NCI-H510A treated with DMSO at 0.1 percent for 48 hours (cell line): ENCODE measurements at regions not wholly inside any gene's neighbourhood (a gene's known extent, or its start where the extent isn't known, plus 50 kb on each side); places are given as distances from the start of the nearest gene placed in this dataset.
A peak's percentile ranks its signal among the peaks of the same experiment; 100 is the strongest.

Experiments
- DNase-seq: peaks from one replicate; lab custom pipeline; 2025; lab: John Stamatoyannopoulos, UW

GRCh38 chr2:187136646-187137045 lies 287.7 kb upstream of the ZSWIM2 start:
- DNase-seq: no peak

- no peak for DNase-seq
Observed at GRCh38 chr2:187134306-187134705, 285.3 kb upstream of the ZSWIM2 start.

- no peak for DNase-seq
Observed at GRCh38 chr2:187129868-187130267, 280.9 kb upstream of the ZSWIM2 start.

- no peak for DNase-seq
Observed at GRCh38 chr2:187129306-187129705, 280.3 kb upstream of the ZSWIM2 start.

- no peak for DNase-seq
Observed at GRCh38 chr2:187126247-187127005, 277.5 kb upstream of the ZSWIM2 start.

GRCh38 chr2:187125318-187125717 lies 276.3 kb upstream of the ZSWIM2 start:
- DNase-seq: no peak

GRCh38 chr2:187124529-187124928 lies 275.6 kb upstream of the ZSWIM2 start:
- no peak for DNase-seq

- DNase-seq: no peak
Observed at GRCh38 chr2:187118331-187119099, 269.5 kb upstream of the ZSWIM2 start.

- no peak for DNase-seq
Observed at GRCh38 chr2:187117483-187117882, 268.5 kb upstream of the ZSWIM2 start.

GRCh38 chr2:187115627-187116026 lies 266.7 kb upstream of the ZSWIM2 start:
- no peak for DNase-seq

- no peak for DNase-seq
Observed at GRCh38 chr2:187107001-187107400, 258.0 kb upstream of the ZSWIM2 start.

GRCh38 chr2:187105218-187105617 lies 256.2 kb upstream of the ZSWIM2 start:
- no peak for DNase-seq

- no peak for DNase-seq
Observed at GRCh38 chr2:187102381-187102780, 253.4 kb upstream of the ZSWIM2 start.

- DNase-seq: no peak
Observed at GRCh38 chr2:187098154-187098553, 249.2 kb upstream of the ZSWIM2 start.

GRCh38 chr2:187093771-187094412 lies 244.9 kb upstream of the ZSWIM2 start:
- DNase-seq: peak; percentile 0

- DNase-seq: no peak
Observed at GRCh38 chr2:187091664-187092063, 242.7 kb upstream of the ZSWIM2 start.

- no peak for DNase-seq
Observed at GRCh38 chr2:187084524-187084923, 235.6 kb upstream of the ZSWIM2 start.

GRCh38 chr2:187081461-187081860 lies 232.5 kb upstream of the ZSWIM2 start:
- no peak for DNase-seq

GRCh38 chr2:187079901-187080300 lies 230.9 kb upstream of the ZSWIM2 start:
- no peak for DNase-seq

- DNase-seq: no peak
Observed at GRCh38 chr2:187078297-187078696, 229.3 kb upstream of the ZSWIM2 start.

GRCh38 chr2:187075671-187076070 lies 226.7 kb upstream of the ZSWIM2 start:
- no peak for DNase-seq

GRCh38 chr2:187075199-187075635 lies 226.2 kb upstream of the ZSWIM2 start:
- no peak for DNase-seq

GRCh38 chr2:187058198-187058597 lies 209.2 kb upstream of the ZSWIM2 start:
- DNase-seq: no peak
